Adrenal gland (tissue), 5 donors: ENCODE measurements at regions not wholly inside any gene's neighbourhood (a gene's known extent, or its start where the extent isn't known, plus 50 kb on each side); places are given as distances from the start of the nearest gene placed in this dataset.

Experiments used
- CTCF ChIP-seq, 6 experiments: fragments of 450-650 bp in 4 of 6; fragments of 200-600 bp in 2 of 6; sonication (generic) in 1 of 6; IDR thresholded peaks; 1 replicate in 5 of 6; 2 replicates in 1 of 6; pipeline versions ENCODE4 v1.5.1 to v1.8.0; 2016 to 2021; ENCODE audit warnings: antibody characterized with exemption in 6 of 6, mild to moderate bottlenecking in 2 of 6, moderate library complexity in 1 of 6
- POLR2A ChIP-seq, 2 donors: fragments of 450-650 bp; IDR thresholded peaks; one replicate each; pipeline ENCODE4 v1.6.1; 2017; ENCODE audit warnings: antibody characterized with exemption in 2 of 2, mild to moderate bottlenecking in 2 of 2, moderate library complexity in 1 of 2
- donor health status: DM: no; HTN: no; CAD: no.

GRCh38 chr13:39981056-39981455, 325.6 kb downstream of the COG6 start:
- TF ChIP-seq CTCF (IDR thresholded peaks at IDR 0.05), result no peak
- no peak for TF ChIP-seq POLR2A (IDR thresholded peaks at IDR 0.05)
